Fibroblast of the aortic adventitia (primary cell): ENCODE measurements at regions not wholly inside any gene's neighbourhood (a gene's known extent, or its start where the extent isn't known, plus 50 kb on each side); places are given as distances from the start of the nearest gene placed in this dataset.

Experiments used
- DNase-seq: peaks from one replicate; pipeline ENCODE4 v3.0.0-alpha.2; 2010; ENCODE audit warnings: low read depth
- H3K4me3 ChIP-seq: 2 replicates; pipeline ENCODE4 v1.5.1; 2011; ENCODE audit warnings: low read depth, mild to moderate bottlenecking, control low read depth, low read length, moderate library complexity
- CTCF ChIP-seq: IDR thresholded peaks from 2 replicates; pipeline ENCODE4 v1.5.1; 2011; ENCODE audit warnings: mild to moderate bottlenecking, low read length, control low read depth, inconsistent platforms; ENCODE audit not compliant: insufficient read depth

DNA sequence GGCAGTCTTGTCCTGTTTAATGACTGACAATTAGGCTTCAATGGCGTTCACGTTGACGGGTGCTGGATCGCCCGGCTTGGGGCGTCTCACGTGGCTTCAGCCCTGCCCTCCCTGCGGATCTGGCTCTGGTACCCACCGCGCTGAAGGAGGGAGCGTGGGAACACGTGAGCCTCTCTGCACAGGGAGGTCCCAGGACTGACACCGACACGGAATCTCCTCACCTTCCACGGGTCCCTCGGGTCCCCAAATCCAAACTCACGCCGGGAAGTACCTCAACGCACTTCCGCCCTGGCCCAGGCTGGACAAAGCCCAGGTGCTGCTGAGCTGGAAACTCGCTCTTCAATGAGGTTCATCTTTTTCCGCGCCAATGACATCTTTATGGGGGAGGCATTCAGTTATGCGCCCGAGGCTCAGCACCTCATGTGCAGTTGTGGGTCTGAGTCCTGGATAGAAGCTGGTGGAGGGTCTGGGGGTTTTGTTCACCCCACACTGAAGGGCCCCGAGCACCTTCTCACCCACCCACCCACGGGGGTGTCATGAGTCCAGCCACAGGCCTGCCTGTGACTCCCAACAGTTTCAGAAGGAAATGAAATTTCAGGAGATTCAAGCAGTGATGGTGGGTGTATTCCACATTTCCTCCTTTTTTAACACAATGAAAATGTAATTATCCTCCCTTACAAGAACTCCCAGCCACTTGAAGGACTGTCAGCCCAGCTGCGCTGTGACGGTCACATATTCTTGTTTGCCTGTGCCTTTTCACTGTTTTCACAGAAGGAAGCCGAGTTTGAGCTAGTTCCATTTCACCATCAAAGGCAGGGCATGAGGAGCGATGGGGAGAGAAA is 251.7 kb upstream of the SFSWAP start:
- no peak for DNase-seq
- no peak overlapping the region for H3K4me3 ChIP-seq
- TF ChIP-seq CTCF: no peak

- TF ChIP-seq CTCF: no peak
- H3K4me3 ChIP-seq: no peak overlapping the region
- no peak for DNase-seq
These were observed 251.0 kb upstream of the SFSWAP start for GRCh38 chr12:131459773-131460365.

- no peak for TF ChIP-seq CTCF
- H3K4me3 ChIP-seq: no peak overlapping the region
- DNase-seq: no peak
These were observed 250.4 kb upstream of the SFSWAP start for GRCh38 chr12:131460520-131460919.

- no peak overlapping the region for H3K4me3 ChIP-seq
- no peak for DNase-seq
- TF ChIP-seq CTCF: no peak
These were observed 249.8 kb upstream of the SFSWAP start for GRCh38 chr12:131461096-131461495.

DNA sequence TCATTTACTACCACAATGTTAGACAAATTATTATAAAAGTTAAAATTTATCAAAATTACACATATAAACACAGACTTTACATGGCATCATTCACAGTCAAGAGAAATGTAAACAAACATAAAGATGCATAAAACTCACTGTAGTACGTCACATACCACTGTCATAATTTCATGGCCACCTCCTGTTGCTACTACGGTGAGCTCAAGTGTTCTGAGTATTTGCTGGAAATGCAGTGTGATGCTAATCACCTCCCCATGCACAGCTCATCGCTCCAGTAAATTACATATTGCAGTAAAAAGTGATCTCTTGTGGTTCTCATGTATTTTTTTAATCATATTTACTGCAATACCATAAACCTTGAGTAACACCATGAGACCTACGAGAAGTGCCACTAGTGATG is 247.7 kb upstream of the SFSWAP start:
- DNase-seq: no peak
- H3K4me3 ChIP-seq: no peak overlapping the region
- TF ChIP-seq CTCF: no peak

GRCh38 chr12:131464081-131464480 is 246.8 kb upstream of the SFSWAP start:
- H3K4me3 ChIP-seq: no peak overlapping the region
- no peak for TF ChIP-seq CTCF
- no peak for DNase-seq
